GM12891 (cell line): ENCODE measurements at regions not wholly inside any gene's neighbourhood (a gene's known extent, or its start where the extent isn't known, plus 50 kb on each side); places are given as distances from the start of the nearest gene placed in this dataset.

Experiments used
- PAX5 ChIP-seq: IDR thresholded peaks from 2 replicates; pipeline ENCODE4 v1.6.1; 2011; ENCODE audit warnings: low read length, moderate library complexity, mild to moderate bottlenecking; ENCODE audit not compliant: insufficient read depth, severe bottlenecking
- POLR2A ChIP-seq: IDR thresholded peaks from 2 replicates; pipeline ENCODE4 v1.6.1; 2011; ENCODE audit warnings: low read depth, low read length, control low read depth
- POLR2AphosphoS5 ChIP-seq: IDR thresholded peaks from 2 replicates; pipeline ENCODE4 v1.6.1; 2011; ENCODE audit warnings: low read depth, low read length, control low read depth
- POU2F2 ChIP-seq: IDR thresholded peaks from 2 replicates; pipeline ENCODE4 v1.6.1; 2011; ENCODE audit warnings: low read depth, mild to moderate bottlenecking, control low read depth, low read length, moderate library complexity
- SPI1 ChIP-seq: IDR thresholded peaks from 2 replicates; pipeline ENCODE4 v1.6.1; 2011; ENCODE audit warnings: low read depth, low read length, control low read depth
- TAF1 ChIP-seq: IDR thresholded peaks from 2 replicates; pipeline ENCODE4 v1.6.1; 2011; ENCODE audit warnings: low read depth, low read length, control low read depth

DNA sequence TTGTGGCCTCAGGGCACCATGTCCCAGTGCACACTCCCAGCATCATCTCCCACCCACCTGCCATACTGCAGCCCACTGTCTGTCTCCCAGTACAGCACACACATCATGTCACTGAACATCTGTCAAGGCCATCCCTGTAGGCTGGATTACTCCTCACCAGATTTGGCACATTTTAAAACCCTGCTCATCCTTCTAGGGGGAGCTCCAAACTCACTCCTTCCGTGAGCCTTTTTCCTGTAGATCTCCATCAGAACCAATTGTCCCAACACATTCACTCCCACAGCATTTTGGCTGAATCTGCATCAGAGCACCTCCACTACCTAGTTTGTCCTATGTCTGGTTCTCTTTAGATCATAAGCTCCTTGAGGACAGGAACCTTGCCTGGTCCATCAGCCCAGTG is 58.6 kb upstream of the GRIK3 start:
- no peak for TF ChIP-seq POLR2AphosphoS5
- no peak for TF ChIP-seq TAF1
- no peak for TF ChIP-seq POLR2A
- TF ChIP-seq POU2F2, result no peak
- no peak for TF ChIP-seq PAX5
- no peak for TF ChIP-seq SPI1
